Bronchial epithelial cell (primary cell): ENCODE measurements at regions not wholly inside any gene's neighbourhood (a gene's known extent, or its start where the extent isn't known, plus 50 kb on each side); places are given as distances from the start of the nearest gene placed in this dataset.

ENCODE experiments used
- DNase-seq: peaks from one replicate; pipeline ENCODE4 v3.0.0-alpha.2; 2010; ENCODE audit warnings: low read depth
- FAIRE-seq: peaks from 2 replicates; lab custom pipeline; 2011; peaks lifted over from hg19 to GRCh38; lab: Jason Lieb, UNC
- H3K27me3 ChIP-seq: 2 replicates; pipeline ENCODE4 v1.5.1; 2011; ENCODE audit warnings: low read length; ENCODE audit not compliant: control insufficient read depth, insufficient read depth
- H3K36me3 ChIP-seq: 2 replicates; pipeline ENCODE4 v1.5.1; 2011; ENCODE audit warnings: low read length; ENCODE audit not compliant: control insufficient read depth, insufficient read depth
- H3K4me3 ChIP-seq: 2 replicates; pipeline ENCODE4 v1.5.1; 2011; ENCODE audit warnings: mild to moderate bottlenecking, low read depth, low read length, control low read depth
- CTCF ChIP-seq: IDR thresholded peaks from 2 replicates; pipeline ENCODE4 v1.5.1; 2011; ENCODE audit warnings: mild to moderate bottlenecking, moderate library complexity, low read length, control low read depth, inconsistent platforms; ENCODE audit not compliant: insufficient read depth, severe bottlenecking

- H3K4me3 ChIP-seq, result no peak overlapping the region
- no peak for TF ChIP-seq CTCF
- no peaks in the 10 kb centered on the region for H3K36me3 ChIP-seq
- no peak for FAIRE-seq
- peak; percentile 44 for DNase-seq
- peaks cover 1% of the 10 kb centered on the region for H3K27me3 ChIP-seq
Measured at GRCh38 chr20:51327251-51327841, 215.2 kb downstream of the NFATC2 start.

- DNase-seq (peak; percentile 43), FAIRE-seq (no peak)
- Histone ChIP-seq H3K4me3 (no peak overlapping the region), H3K27me3 (peaks cover 1% of the 10 kb centered on the region), H3K36me3 (no peaks in the 10 kb centered on the region)
- TF ChIP-seq CTCF, result peak; percentile 76
Measured at GRCh38 chr20:51326201-51326819, 216.2 kb downstream of the NFATC2 start.

GRCh38 chr20:51322164-51322707, 220.3 kb downstream of the NFATC2 start:
- Histone ChIP-seq H3K36me3 (no peaks in the 10 kb centered on the region), H3K27me3 (peaks cover 1% of the 10 kb centered on the region), H3K4me3 (no peak overlapping the region)
- no peak for TF ChIP-seq CTCF
- FAIRE-seq (no peak), DNase-seq (no peak)

- no peak for TF ChIP-seq CTCF
- Histone ChIP-seq H3K27me3 (peaks cover 1% of the 10 kb centered on the region), H3K36me3 (no peaks in the 10 kb centered on the region), H3K4me3 (no peak overlapping the region)
- FAIRE-seq (no peak), DNase-seq (no peak)
Measured at GRCh38 chr20:51321343-51322163, 221.0 kb downstream of the NFATC2 start.

GRCh38 chr20:51319522-51319921, 223.0 kb downstream of the NFATC2 start:
- no peak for TF ChIP-seq CTCF
- FAIRE-seq (no peak), DNase-seq (no peak)
- H3K27me3 ChIP-seq, result peaks cover 1% of the 10 kb centered on the region
- no peak overlapping the region for H3K4me3 ChIP-seq
- no peaks in the 10 kb centered on the region for H3K36me3 ChIP-seq
